AG04449 (cell line): ENCODE measurements at regions not wholly inside any gene's neighbourhood (a gene's known extent, or its start where the extent isn't known, plus 50 kb on each side); places are given as distances from the start of the nearest gene placed in this dataset.

ENCODE experiments used
- CTCF ChIA-PET: fragments of 350-600 bp; formaldehyde crosslinking; extraction: SDS; loops from one replicate; lab custom pipeline; 2021; ENCODE audit warnings: antibody characterized with exemption; lab: Yijun Ruan, JAX
- POLR2A ChIA-PET: fragments of 400-600, 350-600 bp; formaldehyde crosslinking; extraction: SDS; loops from one replicate; lab custom pipeline; 2020; ENCODE audit warnings: antibody characterized with exemption, inconsistent platforms; lab: Yijun Ruan, JAX
- DNase-seq: peaks from one replicate; pipeline ENCODE4 v3.0.0-alpha.2; 2010; ENCODE audit warnings: low read depth, low spot score
- H3K4me3 ChIP-seq: 2 replicates; pipeline ENCODE4 v1.5.1; 2011; ENCODE audit warnings: low read depth, mild to moderate bottlenecking, control low read depth, low read length
- TF ChIP-seq, protein P1 (sequence below): IDR thresholded peaks from one replicate; pipeline ENCODE4 v1.5.1; 2011; ENCODE audit warnings: mild to moderate bottlenecking, moderate library complexity, low read length, control low read depth, inconsistent platforms; ENCODE audit not compliant: insufficient read depth; ENCODE audit errors: missing control alignments

DNA sequence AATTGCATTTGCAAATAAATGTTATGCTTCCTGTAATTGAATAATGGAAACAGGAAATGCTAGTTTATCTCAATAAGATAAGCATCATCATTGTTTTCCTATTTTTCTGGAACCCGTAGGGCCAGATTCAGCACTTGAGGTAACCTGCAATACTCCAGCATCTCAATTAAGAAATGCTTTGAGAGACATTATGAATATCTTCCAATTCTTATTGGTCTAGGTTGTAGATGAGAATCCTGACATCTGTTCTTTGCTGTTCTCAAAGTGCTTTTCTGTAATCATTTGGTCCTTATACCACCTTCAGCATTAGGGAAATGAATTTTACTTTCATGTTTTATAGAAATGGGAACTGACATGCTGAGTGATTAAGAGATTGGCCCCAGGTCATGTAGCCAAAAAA is 428.3 kb downstream of the CBLN4 start:
- POLR2A ChIA-PET: no interaction called here
- CTCF ChIA-PET: no interaction called here
- TF ChIP-seq, protein P1, sequence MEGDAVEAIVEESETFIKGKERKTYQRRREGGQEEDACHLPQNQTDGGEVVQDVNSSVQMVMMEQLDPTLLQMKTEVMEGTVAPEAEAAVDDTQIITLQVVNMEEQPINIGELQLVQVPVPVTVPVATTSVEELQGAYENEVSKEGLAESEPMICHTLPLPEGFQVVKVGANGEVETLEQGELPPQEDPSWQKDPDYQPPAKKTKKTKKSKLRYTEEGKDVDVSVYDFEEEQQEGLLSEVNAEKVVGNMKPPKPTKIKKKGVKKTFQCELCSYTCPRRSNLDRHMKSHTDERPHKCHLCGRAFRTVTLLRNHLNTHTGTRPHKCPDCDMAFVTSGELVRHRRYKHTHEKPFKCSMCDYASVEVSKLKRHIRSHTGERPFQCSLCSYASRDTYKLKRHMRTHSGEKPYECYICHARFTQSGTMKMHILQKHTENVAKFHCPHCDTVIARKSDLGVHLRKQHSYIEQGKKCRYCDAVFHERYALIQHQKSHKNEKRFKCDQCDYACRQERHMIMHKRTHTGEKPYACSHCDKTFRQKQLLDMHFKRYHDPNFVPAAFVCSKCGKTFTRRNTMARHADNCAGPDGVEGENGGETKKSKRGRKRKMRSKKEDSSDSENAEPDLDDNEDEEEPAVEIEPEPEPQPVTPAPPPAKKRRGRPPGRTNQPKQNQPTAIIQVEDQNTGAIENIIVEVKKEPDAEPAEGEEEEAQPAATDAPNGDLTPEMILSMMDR: no peak
- H3K4me3 ChIP-seq: no peak overlapping the region
- no peak for DNase-seq

DNA sequence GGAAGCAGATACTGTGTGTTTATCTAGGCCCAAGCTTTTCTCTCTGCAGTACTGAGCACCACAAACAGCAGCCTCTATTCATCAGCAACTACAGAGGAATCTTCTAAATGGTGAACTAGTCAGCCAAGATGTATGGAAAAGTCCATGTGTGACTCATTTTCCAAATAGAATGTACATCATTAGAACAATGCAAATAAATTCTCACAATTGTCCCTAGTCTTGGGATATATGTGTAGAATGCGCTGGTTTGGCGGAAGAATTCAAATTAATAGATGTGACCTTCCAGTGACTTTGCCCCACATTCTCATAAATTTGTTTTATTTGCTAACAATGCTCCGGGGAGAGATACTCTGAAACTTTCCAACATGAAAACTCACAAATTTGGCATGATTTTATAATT is 436.2 kb downstream of the CBLN4 start:
- TF ChIP-seq, protein P1: no peak
- CTCF ChIA-PET: no interaction called here
- no peak for DNase-seq
- no peak overlapping the region for H3K4me3 ChIP-seq
- POLR2A ChIA-PET: no interaction called here

DNA sequence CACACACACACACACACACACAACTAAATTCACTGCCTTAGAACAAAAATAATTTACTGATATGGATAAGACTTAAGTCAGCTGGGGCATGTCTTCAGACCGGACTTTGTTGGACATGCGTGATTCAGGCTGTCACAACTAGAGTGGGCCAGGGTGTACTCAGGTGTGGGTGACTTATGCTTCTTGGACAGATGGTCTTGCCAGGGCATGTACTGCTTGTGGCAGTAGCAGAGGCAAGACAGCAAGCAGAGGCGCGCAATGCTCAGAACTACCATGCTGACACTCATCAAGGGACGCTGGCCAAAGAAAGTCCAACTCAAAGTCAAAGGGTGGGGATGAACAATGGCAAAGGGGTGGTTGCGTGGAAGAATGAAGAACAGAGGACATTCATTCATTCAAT is 437.5 kb downstream of the CBLN4 start:
- no peak overlapping the region for H3K4me3 ChIP-seq
- TF ChIP-seq, protein P1: no peak
- ChIA-PET POLR2A (no interaction called here), CTCF (no interaction called here)
- no peak for DNase-seq

DNA sequence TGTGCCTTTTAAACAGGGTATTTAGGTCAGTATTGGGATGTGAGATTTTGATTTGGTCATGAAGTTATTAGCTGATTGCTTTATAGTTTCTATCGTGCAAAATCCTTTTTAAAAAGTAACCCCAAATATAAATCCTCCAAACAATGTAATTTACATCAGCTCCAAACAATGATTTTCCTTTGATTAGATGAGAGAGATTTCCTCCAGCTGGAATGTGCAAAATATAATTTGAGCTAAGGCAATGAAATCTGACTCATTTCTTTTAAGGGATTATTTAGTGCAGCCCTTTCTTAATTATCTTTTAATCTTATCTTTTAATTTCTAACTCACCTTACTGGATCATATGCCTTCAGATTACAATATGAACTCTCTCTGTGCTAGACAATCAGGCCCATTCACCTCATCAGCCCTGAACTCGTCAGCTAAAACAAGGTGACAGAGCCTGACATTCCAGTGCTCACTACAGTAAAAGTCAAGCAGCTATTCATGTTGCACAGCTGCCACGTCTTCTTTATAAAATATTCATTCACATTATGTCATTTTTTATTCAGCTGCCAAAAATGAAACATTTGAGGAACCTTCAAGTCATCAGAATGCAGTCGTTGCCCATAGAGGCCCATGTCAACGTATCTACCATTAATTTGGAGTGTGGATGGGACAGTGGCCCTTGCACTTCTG is 440.1 kb downstream of the CBLN4 start:
- no peak overlapping the region for H3K4me3 ChIP-seq
- TF ChIP-seq, protein P1: no peak
- POLR2A ChIA-PET: no interaction called here
- CTCF ChIA-PET: no interaction called here
- no peak for DNase-seq

DNA sequence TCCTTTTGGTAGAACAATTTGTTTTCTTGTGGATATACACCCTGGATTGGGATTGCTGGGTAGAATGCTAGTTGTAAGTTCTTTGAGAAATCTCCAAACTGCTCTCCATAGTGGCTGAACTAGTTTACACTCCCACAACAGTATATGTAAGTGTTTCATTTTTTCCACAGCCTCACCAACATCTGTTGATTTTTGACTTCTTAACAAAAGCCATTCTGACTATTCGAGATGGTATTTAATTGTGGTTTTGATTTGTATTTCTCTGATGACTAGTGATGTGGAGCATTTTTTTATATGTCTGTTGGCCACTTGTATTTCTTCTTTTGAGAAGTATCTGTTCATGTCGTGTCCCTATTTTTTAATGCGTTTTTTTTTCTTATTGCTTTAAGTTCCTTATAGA is 444.1 kb downstream of the CBLN4 start:
- ChIA-PET CTCF (no interaction called here), POLR2A (no interaction called here)

DNA sequence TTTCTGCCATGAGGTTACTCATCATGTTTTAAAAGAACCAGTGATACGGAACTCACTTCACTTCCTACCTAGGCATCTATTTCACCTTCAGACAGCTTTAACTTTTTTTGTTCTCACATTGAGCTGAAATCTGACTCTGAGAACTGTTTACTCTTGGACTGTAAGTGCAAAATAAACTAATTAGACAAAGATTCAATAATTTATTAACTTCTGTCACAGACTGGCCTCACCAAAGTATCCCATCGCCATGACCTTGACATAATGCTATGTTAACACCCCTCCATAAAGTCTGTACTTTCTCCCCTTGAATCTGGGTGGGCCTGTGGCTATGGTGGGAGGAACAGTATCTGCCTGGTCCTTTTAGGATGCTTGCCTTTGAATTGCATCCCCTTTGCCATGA is 448.1 kb downstream of the CBLN4 start:
- ChIA-PET POLR2A (no interaction called here), CTCF (no interaction called here)
- H3K4me3 ChIP-seq: no peak overlapping the region
- no peak for DNase-seq
- TF ChIP-seq, protein P1: no peak

More for the DNA sequence above, 444.1 kb downstream of the CBLN4 start:
- no peak overlapping the region for H3K4me3 ChIP-seq
- TF ChIP-seq, protein P1: no peak
- no peak for DNase-seq
